OCI-LY3 (cell line): ENCODE measurements at regions not wholly inside any gene's neighbourhood (a gene's known extent, or its start where the extent isn't known, plus 50 kb on each side); places are given as distances from the start of the nearest gene placed in this dataset.
"Not testable (repeated sequence)": the region's sequence is repeated elsewhere in the genome, so short reads cannot be mapped to it uniquely, and the experiment has no call there.

Experiments used
- EZH2phosphoT487 ChIP-seq: fragments of 200-600 bp; shearing (Covaris generic); IDR thresholded peaks from 2 replicates; pipeline ENCODE4 v1.6.1; 2018; ENCODE audit warnings: antibody characterized with exemption, mixed run types, low read depth
- TF ChIP-seq, protein P1 (sequence below): fragments of 200-600, 300-600 bp; sonication (generic); IDR thresholded peaks from 2 replicates; pipeline ENCODE4 v1.5.1; 2014; ENCODE audit warnings: antibody characterized with exemption, low read length, low read depth

DNA sequence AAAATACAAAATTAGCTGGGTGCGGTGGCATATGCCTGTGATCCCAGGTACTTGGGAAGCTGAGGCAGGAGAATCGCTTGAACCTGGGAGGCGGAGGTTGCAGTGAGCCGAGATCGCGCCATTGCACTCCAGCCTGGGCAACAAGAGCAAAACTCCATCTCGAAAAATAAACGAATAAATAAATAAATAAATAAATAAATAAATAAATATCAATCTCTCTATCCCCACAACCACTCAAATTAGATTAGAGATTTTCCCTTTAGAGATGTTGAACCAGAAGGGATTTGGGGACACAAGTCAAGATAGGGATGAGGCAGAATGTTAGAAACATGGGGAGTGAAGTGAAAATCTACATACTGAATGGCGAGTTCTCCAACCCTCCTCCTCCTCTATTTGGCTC is 82.5 kb upstream of the TBCA start:
- TF ChIP-seq, protein P1, sequence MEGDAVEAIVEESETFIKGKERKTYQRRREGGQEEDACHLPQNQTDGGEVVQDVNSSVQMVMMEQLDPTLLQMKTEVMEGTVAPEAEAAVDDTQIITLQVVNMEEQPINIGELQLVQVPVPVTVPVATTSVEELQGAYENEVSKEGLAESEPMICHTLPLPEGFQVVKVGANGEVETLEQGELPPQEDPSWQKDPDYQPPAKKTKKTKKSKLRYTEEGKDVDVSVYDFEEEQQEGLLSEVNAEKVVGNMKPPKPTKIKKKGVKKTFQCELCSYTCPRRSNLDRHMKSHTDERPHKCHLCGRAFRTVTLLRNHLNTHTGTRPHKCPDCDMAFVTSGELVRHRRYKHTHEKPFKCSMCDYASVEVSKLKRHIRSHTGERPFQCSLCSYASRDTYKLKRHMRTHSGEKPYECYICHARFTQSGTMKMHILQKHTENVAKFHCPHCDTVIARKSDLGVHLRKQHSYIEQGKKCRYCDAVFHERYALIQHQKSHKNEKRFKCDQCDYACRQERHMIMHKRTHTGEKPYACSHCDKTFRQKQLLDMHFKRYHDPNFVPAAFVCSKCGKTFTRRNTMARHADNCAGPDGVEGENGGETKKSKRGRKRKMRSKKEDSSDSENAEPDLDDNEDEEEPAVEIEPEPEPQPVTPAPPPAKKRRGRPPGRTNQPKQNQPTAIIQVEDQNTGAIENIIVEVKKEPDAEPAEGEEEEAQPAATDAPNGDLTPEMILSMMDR = not testable (repeated sequence)
- TF ChIP-seq EZH2phosphoT487 = not testable (repeated sequence)
